Inferior parietal cortex (tissue), 1 donor: ENCODE measurements at regions not wholly inside any gene's neighbourhood (a gene's known extent, or its start where the extent isn't known, plus 50 kb on each side); places are given as distances from the start of the nearest gene placed in this dataset.

ENCODE experiments used
- DNase-seq: peaks from one replicate; pipeline ENCODE4 v3.0.0-alpha.2; 2016; ENCODE audit errors: extremely low spot score

- DNase-seq = no peak
Observed at GRCh38 chr12:127191129-127191528, 1075.8 kb upstream of the TMEM132C start.

GRCh38 chr12:127192391-127192790 is 1074.6 kb upstream of the TMEM132C start:
- no peak for DNase-seq

- DNase-seq = no peak
Observed at GRCh38 chr12:127193341-127193740, 1073.6 kb upstream of the TMEM132C start.

GRCh38 chr12:127194176-127194575 is 1072.8 kb upstream of the TMEM132C start:
- no peak for DNase-seq

GRCh38 chr12:127205781-127206555 is 1061.0 kb upstream of the TMEM132C start:
- no peak for DNase-seq

- DNase-seq = no peak
Observed at GRCh38 chr12:127209318-127209717, 1057.7 kb upstream of the TMEM132C start.

- DNase-seq = no peak
Observed at GRCh38 chr12:127214186-127214585, 1052.8 kb upstream of the TMEM132C start.

- no peak for DNase-seq
Observed at GRCh38 chr12:127223011-127223410, 1044.0 kb upstream of the TMEM132C start.

GRCh38 chr12:127223731-127224130 is 1043.2 kb upstream of the TMEM132C start:
- no peak for DNase-seq

GRCh38 chr12:127230843-127231260 is 1036.1 kb upstream of the TMEM132C start:
- no peak for DNase-seq

GRCh38 chr12:127231371-127231770 is 1035.6 kb upstream of the TMEM132C start:
- DNase-seq = no peak

GRCh38 chr12:127233016-127233415 is 1034.0 kb upstream of the TMEM132C start:
- DNase-seq = no peak

GRCh38 chr12:127235761-127236160 is 1031.2 kb upstream of the TMEM132C start:
- no peak for DNase-seq

GRCh38 chr12:127236491-127236890 is 1030.5 kb upstream of the TMEM132C start:
- no peak for DNase-seq

GRCh38 chr12:127237151-127237550 is 1029.8 kb upstream of the TMEM132C start:
- no peak for DNase-seq

GRCh38 chr12:127238107-127238506 is 1028.9 kb upstream of the TMEM132C start:
- no peak for DNase-seq

- DNase-seq = no peak
Observed at GRCh38 chr12:127239781-127240180, 1027.2 kb upstream of the TMEM132C start.

GRCh38 chr12:127240249-127240929 is 1026.6 kb upstream of the TMEM132C start:
- DNase-seq = no peak

- no peak for DNase-seq
Observed at GRCh38 chr12:127241072-127241817, 1025.7 kb upstream of the TMEM132C start.

- no peak for DNase-seq
Observed at GRCh38 chr12:127245009-127245408, 1022.0 kb upstream of the TMEM132C start.

GRCh38 chr12:127245437-127245836 is 1021.5 kb upstream of the TMEM132C start:
- no peak for DNase-seq

GRCh38 chr12:127247937-127248336 is 1019.0 kb upstream of the TMEM132C start:
- DNase-seq = no peak

- DNase-seq = no peak
Observed at GRCh38 chr12:127249428-127249827, 1017.5 kb upstream of the TMEM132C start.
